Thoracic aorta (tissue), 2 donors: ENCODE measurements at regions not wholly inside any gene's neighbourhood (a gene's known extent, or its start where the extent isn't known, plus 50 kb on each side); places are given as distances from the start of the nearest gene placed in this dataset.

Experiments used
- ATAC-seq: fragments of 150-250 bp; one replicate; pipeline ENCODE4 v1.8.0; 2017; ENCODE audit warnings: low read depth; ENCODE audit not compliant: insufficient number of reproducible peaks, low FRiP score
- DNase-seq: peaks from one replicate; pipeline ENCODE4 v3.0.0-alpha.2; 2020; ENCODE audit warnings: low spot score
- H3K27ac ChIP-seq, 2 donors: fragments of 200-600 bp; sonication (generic); 1 replicate in 1 of 2; 2 replicates in 1 of 2; pipeline ENCODE4 v1.5.1; 2016; ENCODE audit warnings: mild to moderate bottlenecking in 2 of 2, moderate library complexity in 2 of 2
- H3K27me3 ChIP-seq: fragments of 200-600 bp; sonication (generic); replicated peaks from 2 replicates; pipeline ENCODE4 v1.6.0; 2016; ENCODE audit warnings: mild to moderate bottlenecking; ENCODE audit not compliant: insufficient read depth
- H3K36me3 ChIP-seq: fragments of 200-600 bp; sonication (generic); one replicate; pipeline ENCODE4 v1.5.1; 2016
- H3K4me1 ChIP-seq, 2 donors: fragments of 200-600 bp; sonication (generic); 1 replicate in 1 of 2; 2 replicates in 1 of 2; pipeline versions ENCODE4 v1.5.1 to v1.6.0; 2016; ENCODE audit warnings: low read depth in 2 of 2, mild to moderate bottlenecking in 1 of 2; ENCODE audit not compliant: control insufficient read depth in 1 of 2
- H3K4me3 ChIP-seq: fragments of 200-600 bp; sonication (generic); 2 replicates; pipeline ENCODE4 v1.5.1; 2016; ENCODE audit warnings: mild to moderate bottlenecking
- H3K9me3 ChIP-seq: fragments of 200-600 bp; sonication (generic); 2 replicates; pipeline ENCODE4 v1.5.1; 2016
- TF ChIP-seq, protein P1 (sequence below): fragments of 200-600 bp; sonication (generic); IDR thresholded peaks from one replicate; pipeline ENCODE4 v1.5.1; 2019; ENCODE audit warnings: antibody characterized with exemption

DNA sequence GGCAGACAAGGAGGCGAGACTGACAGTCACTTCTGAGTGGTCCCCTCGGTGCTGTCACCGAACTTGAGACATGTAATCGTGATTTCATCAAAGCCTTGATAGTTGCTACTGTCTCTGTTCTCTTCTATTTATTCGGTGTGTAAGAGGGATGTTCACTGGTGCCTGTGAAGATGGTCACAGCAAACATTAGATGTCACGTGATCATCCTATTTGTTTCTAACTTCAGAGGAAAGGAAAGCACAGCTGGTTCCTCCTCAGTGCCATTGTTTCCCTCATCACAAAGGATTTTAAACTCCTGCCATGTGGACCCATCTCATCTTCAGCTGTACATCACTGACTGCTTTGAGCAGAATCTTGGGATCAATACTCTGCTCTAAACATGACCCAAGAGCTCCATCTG lies 73.1 kb upstream of the CLMP start:
- H3K9me3 ChIP-seq, result no peaks in the 10 kb centered on the region
- H3K27me3 ChIP-seq, result no peaks in the 10 kb centered on the region
- no peak overlapping the region for H3K4me3 ChIP-seq
- H3K4me1 ChIP-seq, result no peaks in the 10 kb centered on the region
- no peaks in the 10 kb centered on the region for H3K36me3 ChIP-seq
- no peak for DNase-seq
- no peak overlapping the region for H3K27ac ChIP-seq
- TF ChIP-seq, protein P1, sequence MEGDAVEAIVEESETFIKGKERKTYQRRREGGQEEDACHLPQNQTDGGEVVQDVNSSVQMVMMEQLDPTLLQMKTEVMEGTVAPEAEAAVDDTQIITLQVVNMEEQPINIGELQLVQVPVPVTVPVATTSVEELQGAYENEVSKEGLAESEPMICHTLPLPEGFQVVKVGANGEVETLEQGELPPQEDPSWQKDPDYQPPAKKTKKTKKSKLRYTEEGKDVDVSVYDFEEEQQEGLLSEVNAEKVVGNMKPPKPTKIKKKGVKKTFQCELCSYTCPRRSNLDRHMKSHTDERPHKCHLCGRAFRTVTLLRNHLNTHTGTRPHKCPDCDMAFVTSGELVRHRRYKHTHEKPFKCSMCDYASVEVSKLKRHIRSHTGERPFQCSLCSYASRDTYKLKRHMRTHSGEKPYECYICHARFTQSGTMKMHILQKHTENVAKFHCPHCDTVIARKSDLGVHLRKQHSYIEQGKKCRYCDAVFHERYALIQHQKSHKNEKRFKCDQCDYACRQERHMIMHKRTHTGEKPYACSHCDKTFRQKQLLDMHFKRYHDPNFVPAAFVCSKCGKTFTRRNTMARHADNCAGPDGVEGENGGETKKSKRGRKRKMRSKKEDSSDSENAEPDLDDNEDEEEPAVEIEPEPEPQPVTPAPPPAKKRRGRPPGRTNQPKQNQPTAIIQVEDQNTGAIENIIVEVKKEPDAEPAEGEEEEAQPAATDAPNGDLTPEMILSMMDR, result no peak
- no peak for ATAC-seq

- no peak overlapping the region for H3K27ac ChIP-seq
- TF ChIP-seq, protein P1, result no peak
These were observed 70.9 kb upstream of the CLMP start for GRCh38 chr11:123265951-123266350.

DNA sequence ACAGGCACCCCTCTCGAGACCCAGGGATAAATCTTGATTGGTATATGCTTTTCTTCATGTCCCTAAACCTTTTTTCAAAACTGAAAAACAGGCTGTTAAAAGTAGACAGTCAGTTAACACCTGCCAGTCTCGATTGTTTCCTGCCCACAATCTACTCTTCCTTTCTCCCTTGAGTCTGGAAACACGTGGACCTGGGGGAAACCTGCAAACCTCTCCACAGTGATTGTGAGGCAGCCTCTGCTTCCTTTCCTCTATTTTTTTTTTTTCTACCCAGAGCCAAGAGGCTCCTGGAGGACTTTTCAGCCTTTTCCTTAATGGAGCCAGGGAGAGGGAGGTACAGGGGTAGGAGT lies 69.4 kb upstream of the CLMP start:
- Histone ChIP-seq H3K9me3 (no peaks in the 10 kb centered on the region), H3K27ac (no peak overlapping the region), H3K4me1 (no peaks in the 10 kb centered on the region), H3K4me3 (no peak overlapping the region), H3K36me3 (no peaks in the 10 kb centered on the region), H3K27me3 (no peaks in the 10 kb centered on the region)
- TF ChIP-seq, protein P1, result no peak
- DNase-seq, result no peak
- no peak for ATAC-seq

More at GRCh38 chr11:123265951-123266350, 70.9 kb upstream of the CLMP start:
- H3K9me3 ChIP-seq, result no peaks in the 10 kb centered on the region
- no peaks in the 10 kb centered on the region for H3K4me1 ChIP-seq
- H3K4me3 ChIP-seq, result no peak overlapping the region
- no peak for ATAC-seq
- DNase-seq, result no peak
- H3K27me3 ChIP-seq, result no peaks in the 10 kb centered on the region
- H3K36me3 ChIP-seq, result no peaks in the 10 kb centered on the region

DNA sequence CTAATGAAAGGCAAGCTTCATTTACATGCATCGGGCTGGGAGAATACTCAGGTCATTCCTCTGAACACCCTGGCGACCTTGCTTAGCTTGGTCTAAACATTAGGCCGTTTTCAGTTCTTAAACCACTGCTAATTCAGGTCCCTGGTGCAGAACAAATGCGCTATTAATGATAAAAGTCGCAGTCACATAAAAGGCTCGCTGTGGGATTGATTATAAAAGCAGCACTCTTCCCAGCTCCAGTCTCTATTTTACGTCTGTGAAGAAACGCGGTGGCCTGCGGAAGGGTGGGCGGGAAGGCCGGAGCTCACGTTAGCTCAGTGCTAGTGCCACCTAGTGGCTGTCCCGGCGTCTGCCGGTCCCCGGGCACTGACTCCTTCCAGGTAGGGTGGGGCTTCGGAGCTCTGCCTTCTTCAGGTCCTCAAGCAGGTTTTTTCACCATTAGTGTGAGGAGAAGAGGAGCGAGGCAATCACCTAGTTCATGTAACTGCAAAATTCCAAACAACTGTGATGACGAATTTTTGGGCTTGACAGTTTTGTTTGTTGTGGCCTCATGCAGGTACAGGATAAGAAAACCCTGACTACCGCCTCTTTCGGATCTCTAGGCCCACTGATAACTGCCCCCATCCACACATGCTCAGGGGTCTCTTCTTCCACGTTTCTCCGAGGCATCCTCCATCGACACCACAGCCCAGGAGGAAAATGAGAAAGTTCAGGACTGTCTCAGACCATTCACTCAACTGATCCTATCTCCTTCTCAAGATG lies 66.5 kb upstream of the CLMP start:
- DNase-seq, result peak; percentile 37

DNA sequence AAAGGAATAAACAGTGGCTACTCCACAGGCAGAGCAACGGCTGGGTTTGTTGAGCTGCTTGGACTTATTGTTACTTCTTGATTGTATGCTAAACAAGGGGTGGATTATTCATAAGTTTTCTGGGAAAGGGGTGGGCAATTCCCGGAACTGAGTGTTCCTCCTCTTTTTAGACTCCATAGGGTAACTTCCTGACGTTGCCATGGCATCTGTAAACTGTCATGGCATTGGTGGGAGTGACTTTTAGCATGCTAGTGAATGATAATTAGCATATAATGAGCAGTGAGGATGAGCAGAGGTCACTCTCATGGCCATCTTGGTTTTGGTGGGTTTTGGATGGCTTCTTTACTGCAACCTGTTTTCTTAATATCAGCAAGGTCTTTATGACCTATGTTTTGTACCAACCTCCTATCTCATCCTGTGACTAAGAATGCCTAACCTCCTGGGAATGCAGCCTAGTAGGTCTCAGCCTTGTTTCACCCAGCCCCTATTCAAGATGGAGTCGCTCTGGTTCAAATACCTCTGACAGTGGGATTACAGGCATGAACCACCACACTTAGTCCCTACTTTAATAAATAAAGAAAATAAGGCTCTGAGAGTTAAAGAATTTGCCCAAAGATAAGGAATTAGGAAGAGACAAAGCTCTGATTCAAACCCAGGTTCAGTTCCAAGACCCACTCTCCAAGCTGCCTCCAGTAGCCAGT lies 65.6 kb upstream of the CLMP start:
- no peak for DNase-seq
- no peaks in the 10 kb centered on the region for H3K27me3 ChIP-seq
- no peak overlapping the region for H3K27ac ChIP-seq
- no peak for ATAC-seq
- no peaks in the 10 kb centered on the region for H3K36me3 ChIP-seq
- H3K4me3 ChIP-seq, result no peak overlapping the region
- no peaks in the 10 kb centered on the region for H3K4me1 ChIP-seq
- TF ChIP-seq, protein P1, result no peak
- no peaks in the 10 kb centered on the region for H3K9me3 ChIP-seq

More for the DNA sequence above, 66.5 kb upstream of the CLMP start:
- TF ChIP-seq, protein P1, result peak; percentile 88
- Histone ChIP-seq H3K9me3 (no peaks in the 10 kb centered on the region), H3K4me3 (peak overlapping the region; percentile 60), H3K27me3 (no peaks in the 10 kb centered on the region), H3K36me3 (no peaks in the 10 kb centered on the region), H3K4me1 (no peaks in the 10 kb centered on the region), H3K27ac (no peak overlapping the region)
- peak; percentile 51 for ATAC-seq
